OCI-LY7 (cell line): ENCODE measurements at regions not wholly inside any gene's neighbourhood (a gene's known extent, or its start where the extent isn't known, plus 50 kb on each side); places are given as distances from the start of the nearest gene placed in this dataset.

Experiments used
- BruUV-seq: library from RNA; stranded (reverse); fragments of 400-500 nt; replicated peaks from 2 replicates; lab custom pipeline; 2021; lab: Mats Ljungman, UMichigan
- CTCF ChIA-PET: fragments of 300-600 bp; sonication (Branson Sonifier 250); formaldehyde crosslinking; loops from one replicate; lab custom pipeline; 2022; ENCODE audit warnings: antibody characterized with exemption; ENCODE audit not compliant: unreplicated experiment; lab: Charles Lee
- POLR2A ChIA-PET: fragments of 300-600 bp; sonication (Branson Sonifier 250); formaldehyde crosslinking; loops from one replicate; lab custom pipeline; 2022; ENCODE audit warnings: antibody characterized with exemption; lab: Charles Lee
- DNase-seq: peaks from one replicate; pipeline ENCODE4 v3.0.0-alpha.2; 2015; ENCODE audit warnings: low spot score
- H2AFZ ChIP-seq: fragments of 200-600 bp; sonication (generic), shearing (Covaris generic); 2 replicates; pipeline ENCODE4 v1.6.1; 2014; ENCODE audit warnings: mild to moderate bottlenecking, antibody characterized with exemption, low read length, moderate library complexity
- H3K27ac ChIP-seq: fragments of 200-600 bp; sonication (generic); 2 replicates; pipeline ENCODE4 v1.5.1; 2014; ENCODE audit warnings: mixed run types, low read depth, mild to moderate bottlenecking, moderate library complexity, low read length, inconsistent platforms; ENCODE audit not compliant: poor library complexity, severe bottlenecking
- H3K36me3 ChIP-seq: fragments of 200-600 bp; sonication (generic); 2 replicates; pipeline ENCODE4 v1.6.1; 2014; ENCODE audit warnings: mild to moderate bottlenecking, antibody characterized with exemption, low read length, moderate library complexity, mixed read lengths; ENCODE audit not compliant: insufficient read depth
- H3K4me1 ChIP-seq: fragments of 200-600 bp; sonication (generic); 2 replicates; pipeline ENCODE4 v1.5.1; 2014; ENCODE audit warnings: mild to moderate bottlenecking, low read length; ENCODE audit not compliant: insufficient read depth, poor library complexity, severe bottlenecking
- H3K4me2 ChIP-seq: fragments of 200-600 bp; sonication (generic); 2 replicates; pipeline ENCODE4 v1.6.1; 2014; ENCODE audit warnings: mild to moderate bottlenecking, low read length
- H3K4me3 ChIP-seq: fragments of 200-600 bp; sonication (generic); 2 replicates; pipeline ENCODE4 v1.5.1; 2014; ENCODE audit warnings: mild to moderate bottlenecking, low read depth, low read length; ENCODE audit not compliant: poor library complexity, severe bottlenecking
- H3K79me2 ChIP-seq: fragments of 200-600 bp; sonication (generic); 2 replicates; pipeline ENCODE4 v1.6.1; 2016; ENCODE audit warnings: low read depth, mild to moderate bottlenecking, low read length, moderate library complexity, mixed read lengths; ENCODE audit not compliant: insufficient read depth
- H3K9me2 ChIP-seq: fragments of 200-600 bp; sonication (generic); 2 replicates; pipeline ENCODE4 v1.6.1; 2016; ENCODE audit warnings: mild to moderate bottlenecking, low read length, mixed read lengths; ENCODE audit not compliant: insufficient read depth
- H3K9me3 ChIP-seq: fragments of 200-600 bp; sonication (generic); 2 replicates; pipeline ENCODE4 v1.6.1; 2014; ENCODE audit warnings: mild to moderate bottlenecking, mixed run types, low read length, mixed read lengths
- H4K20me1 ChIP-seq: fragments of 200-600 bp; sonication (generic); 2 replicates; pipeline ENCODE4 v1.6.1; 2014; ENCODE audit warnings: mild to moderate bottlenecking, antibody characterized with exemption, low read length, moderate library complexity, mixed read lengths; ENCODE audit not compliant: insufficient read depth
- CTCF ChIP-seq: fragments of 200-600 bp; sonication (generic); conservative IDR thresholded peaks from 2 replicates; pipeline ENCODE4 v1.5.1; 2014; ENCODE audit warnings: mild to moderate bottlenecking, antibody characterized with exemption, low read length, moderate library complexity, mixed read lengths
- EZH2phosphoT487 ChIP-seq: fragments of 200-600 bp; sonication (generic); IDR thresholded peaks from 2 replicates; pipeline ENCODE4 v1.6.1; 2018; ENCODE audit warnings: low read depth, borderline replicate concordance, mild to moderate bottlenecking, mixed run types, antibody characterized with exemption, low read length, moderate library complexity, mixed read lengths
- intact Hi-C: fragments of 100-400 bp; cut with micrococcal nuclease; formaldehyde crosslinking; loops from one replicate; pipeline ENCODE4 v1.10.0; 2022; ENCODE audit not compliant: unreplicated experiment

- POLR2A ChIA-PET: no interaction called here
Measured at GRCh38 chr14:98226411-98226810, 1045.6 kb downstream of the BCL11B start.

GRCh38 chr14:98227000-98227726 is 1044.8 kb downstream of the BCL11B start:
- no peak overlapping the region for H3K4me3 ChIP-seq

More at GRCh38 chr14:98226411-98226810, 1045.6 kb downstream of the BCL11B start:
- H3K4me1 ChIP-seq: no peaks in the 10 kb centered on the region
- no peaks in the 10 kb centered on the region for H4K20me1 ChIP-seq
- H3K79me2 ChIP-seq: no peaks in the 10 kb centered on the region
- CTCF ChIA-PET: no interaction called here
- H2AFZ ChIP-seq: no peak overlapping the region
- DNase-seq: no peak
- H3K27ac ChIP-seq: no peak overlapping the region
- no peaks in the 10 kb centered on the region; the same call in 1 of the 2 replicates for H3K9me2 ChIP-seq
- H3K4me2 ChIP-seq: no peak overlapping the region
- no peaks in the 10 kb centered on the region for H3K9me3 ChIP-seq
- TF ChIP-seq EZH2phosphoT487: no peak
- no peak for TF ChIP-seq CTCF
- BruUV-seq: no TSS peak
- intact Hi-C loops: no loop called here
- H3K4me3 ChIP-seq: no peak overlapping the region
- H3K36me3 ChIP-seq: no peaks in the 10 kb centered on the region

More at GRCh38 chr14:98227000-98227726, 1044.8 kb downstream of the BCL11B start:
- TF ChIP-seq CTCF (no peak), EZH2phosphoT487 (no peak)
- intact Hi-C loops: no loop called here
- Histone ChIP-seq H2AFZ (no peak overlapping the region), H3K9me2 (no peaks in the 10 kb centered on the region; the same call in 1 of the 2 replicates), H3K79me2 (no peaks in the 10 kb centered on the region), H3K4me1 (no peaks in the 10 kb centered on the region), H4K20me1 (no peaks in the 10 kb centered on the region), H3K27ac (no peak overlapping the region), H3K9me3 (no peaks in the 10 kb centered on the region), H3K36me3 (no peaks in the 10 kb centered on the region), H3K4me2 (no peak overlapping the region)
- ChIA-PET CTCF (no interaction called here), POLR2A (no interaction called here)
- no TSS peak for BruUV-seq
- DNase-seq: no peak
